ENCODE measurements at regions not wholly inside any gene's neighbourhood (a gene's known extent, or its start where the extent isn't known, plus 50 kb on each side); places are given as distances from the start of the nearest gene placed in this dataset.

- ChIA-PET CTCF (ENCODE audit: unreplicated experiment) (interaction anchor here (0.8 kb wide), 1 partner anchor 40 kb away, joined by 3 read pairs; no protein-coding TSS in a partner anchor), POLR2A (interaction anchor here (0.6 to 0.7 kb wide), 2 partner anchors 45 to 271 kb away, joined by 3 to 5 read pairs; no protein-coding TSS in a partner anchor)
- no peak for TF ChIP-seq CTCF (conservative IDR thresholded peaks at IDR 0.05; ENCODE audit: low read length)
- TF ChIP-seq EZH2phosphoT487 (IDR thresholded peaks at IDR 0.05; ENCODE audit: borderline replicate concordance, low read depth, low read length), result no peak
- no peak overlapping the region for H3K27ac ChIP-seq (ENCODE audit: low read depth, low read length, poor library complexity, severe bottlenecking)
- no TSS peak for BruUV-seq (replicated peaks)
- no peaks in the 10 kb centered on the region for H3K9me3 ChIP-seq (ENCODE audit: low read length)
- H3K79me2 ChIP-seq (ENCODE audit: insufficient read depth, low read depth, low read length), result no peaks in the 10 kb centered on the region
- no peak for DNase-seq (ENCODE audit: low spot score)
- intact Hi-C loops (cut with micrococcal nuclease; ENCODE audit: unreplicated experiment), result no loop called here
- no peaks in the 10 kb centered on the region for H3K36me3 ChIP-seq (ENCODE audit: insufficient read depth, low read length)
- no peaks in the 10 kb centered on the region for H3K9me2 ChIP-seq (ENCODE audit: insufficient read depth, low read length)
- no peak overlapping the region for H3K4me3 ChIP-seq (ENCODE audit: low read depth, low read length, poor library complexity, severe bottlenecking)
- H3K4me1 ChIP-seq (ENCODE audit: insufficient read depth, low read length, poor library complexity, severe bottlenecking), result peaks cover 26% of the 10 kb centered on the region
- H2AFZ ChIP-seq (ENCODE audit: low read length), result no peak overlapping the region
- H4K20me1 ChIP-seq (ENCODE audit: insufficient read depth, low read length), result no peaks in the 10 kb centered on the region
- no peak overlapping the region for H3K4me2 ChIP-seq (ENCODE audit: low read length)
Measured at GRCh38 chr15:66863390-66864085, 161.5 kb downstream of the SMAD6 start.

- peaks cover 26% of the 10 kb centered on the region for H3K4me1 ChIP-seq (ENCODE audit: insufficient read depth, low read length, poor library complexity, severe bottlenecking)
- H4K20me1 ChIP-seq (ENCODE audit: insufficient read depth, low read length), result no peaks in the 10 kb centered on the region
- H3K79me2 ChIP-seq (ENCODE audit: insufficient read depth, low read depth, low read length), result no peaks in the 10 kb centered on the region
- H3K36me3 ChIP-seq (ENCODE audit: insufficient read depth, low read length), result no peaks in the 10 kb centered on the region
- CTCF ChIA-PET (ENCODE audit: unreplicated experiment), result interaction anchor here (0.8 to 1.1 kb wide), 2 partner anchors 13 to 41 kb away, joined by 3 read pairs; no protein-coding TSS in a partner anchor
- no peak overlapping the region for H3K4me2 ChIP-seq (ENCODE audit: low read length)
- H3K9me2 ChIP-seq (ENCODE audit: insufficient read depth, low read length), result no peaks in the 10 kb centered on the region
- no peak overlapping the region for H3K27ac ChIP-seq (ENCODE audit: low read depth, low read length, poor library complexity, severe bottlenecking)
- H3K9me3 ChIP-seq (ENCODE audit: low read length), result no peaks in the 10 kb centered on the region
- intact Hi-C loops (cut with micrococcal nuclease; ENCODE audit: unreplicated experiment), result no loop called here
- BruUV-seq (replicated peaks), result no TSS peak
- no peak overlapping the region for H2AFZ ChIP-seq (ENCODE audit: low read length)
- DNase-seq (ENCODE audit: low spot score), result no peak
- TF ChIP-seq CTCF (conservative IDR thresholded peaks at IDR 0.05; ENCODE audit: low read length) (no peak), EZH2phosphoT487 (IDR thresholded peaks at IDR 0.05; ENCODE audit: borderline replicate concordance, low read depth, low read length) (no peak)
- POLR2A ChIA-PET, result interaction anchor here (0.6 to 0.7 kb wide), 2 partner anchors 44 to 272 kb away, joined by 3 to 5 read pairs; no protein-coding TSS in a partner anchor
- H3K4me3 ChIP-seq (ENCODE audit: low read depth, low read length, poor library complexity, severe bottlenecking), result no peak overlapping the region
Measured at GRCh38 chr15:66864086-66864830, 162.2 kb downstream of the SMAD6 start.

All from OCI-LY7 (cell line).